ENCODE measurements at regions not wholly inside any gene's neighbourhood (a gene's known extent, or its start where the extent isn't known, plus 50 kb on each side); places are given as distances from the start of the nearest gene placed in this dataset.

DNA sequence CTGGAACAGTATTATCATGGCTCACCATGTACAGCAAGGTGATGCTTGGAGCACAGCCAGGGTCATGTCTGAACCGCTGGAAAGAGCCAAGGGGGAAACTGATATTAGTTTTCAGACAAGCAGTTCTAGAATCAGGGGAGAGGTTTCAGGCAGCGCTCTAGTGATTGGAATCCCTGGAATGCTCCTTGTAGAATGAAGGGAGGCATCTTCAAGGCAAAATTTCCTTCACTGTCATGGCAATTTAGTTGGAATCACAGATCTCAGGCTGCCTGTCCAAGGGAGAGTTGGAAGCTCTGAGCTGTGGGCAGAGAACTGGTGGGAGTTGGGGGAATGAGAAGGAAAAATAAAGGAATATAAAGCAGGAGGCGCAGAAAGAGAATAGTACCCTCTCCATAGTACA lies 737.1 kb downstream of the PTPRU start:
- no peak for DNase-seq

DNA sequence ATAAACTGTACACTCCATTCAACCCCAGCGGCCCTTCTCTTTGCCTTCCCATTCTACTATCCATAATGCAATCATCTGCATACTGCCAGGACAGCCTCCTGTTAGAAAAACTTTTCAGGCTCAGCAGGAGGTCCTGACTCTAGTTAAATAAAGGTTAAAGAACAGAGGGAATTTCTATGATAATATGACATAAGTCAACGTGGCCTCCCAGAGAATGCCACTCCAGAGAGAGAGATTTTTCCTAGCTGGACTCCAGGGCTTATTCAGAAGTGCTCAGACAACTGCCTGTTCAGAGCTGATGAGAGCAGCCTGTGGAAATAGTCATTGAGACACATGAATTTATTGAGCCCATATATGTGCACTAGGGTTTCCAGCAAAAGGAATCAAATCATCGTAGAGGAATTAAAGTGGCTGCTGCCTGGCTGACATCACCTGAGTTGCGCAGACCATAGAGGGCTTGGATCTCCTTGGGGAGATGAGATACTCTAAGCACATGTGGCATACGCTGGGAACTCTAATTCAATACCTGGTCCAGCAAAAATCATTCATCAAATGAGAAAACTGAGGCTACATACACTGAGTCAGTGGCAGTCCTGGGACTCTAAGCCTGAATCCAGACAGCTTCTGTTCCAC lies 736.2 kb downstream of the PTPRU start:
- DNase-seq = no peak

DNA sequence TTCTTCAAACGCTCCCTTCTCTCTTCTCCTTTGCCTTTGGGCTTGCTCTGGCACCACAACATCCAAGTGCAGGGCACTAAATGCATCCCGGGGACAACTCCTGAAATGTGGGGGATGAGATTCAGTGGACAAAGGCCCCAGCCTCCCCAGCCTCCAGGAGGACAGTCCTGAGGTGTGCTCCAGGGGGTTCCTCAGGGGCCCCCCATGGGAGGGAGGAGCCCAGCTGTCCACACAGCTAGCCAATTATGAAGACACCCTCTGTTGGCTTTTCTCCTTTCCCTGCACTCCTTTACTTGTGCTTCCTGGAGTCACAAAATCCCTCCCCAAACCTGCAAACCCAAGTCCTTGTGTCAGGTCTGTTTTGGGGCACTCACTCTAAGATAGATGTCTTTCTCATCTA lies 735.4 kb downstream of the PTPRU start:
- DNase-seq = no peak

- DNase-seq = no peak
Observed at GRCh38 chr1:29970747-29971325, 734.5 kb downstream of the PTPRU start.

- no peak for DNase-seq
Observed at GRCh38 chr1:29969576-29969975, 733.3 kb downstream of the PTPRU start.

DNA sequence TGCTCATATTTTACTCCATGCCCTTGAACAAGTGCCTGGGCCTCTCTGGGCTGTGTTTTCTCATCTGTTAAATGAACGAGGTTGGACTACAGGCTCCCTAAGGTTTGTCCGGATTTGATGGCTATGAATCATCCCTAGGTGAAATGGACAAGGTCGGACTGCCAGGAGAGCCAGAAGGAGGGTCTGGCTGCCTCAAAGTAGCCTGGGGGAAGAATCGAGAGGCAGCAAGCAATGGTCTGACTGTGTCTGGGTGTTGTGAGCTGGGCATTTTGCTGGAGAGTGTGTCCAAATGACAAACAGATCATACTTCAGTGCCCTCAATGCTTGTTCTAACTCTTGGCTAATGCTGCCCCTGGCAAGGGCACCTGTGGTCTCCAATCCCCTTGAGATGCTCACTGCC lies 730.9 kb downstream of the PTPRU start:
- DNase-seq = no peak

GRCh38 chr1:29966526-29967045 lies 730.3 kb downstream of the PTPRU start:
- DNase-seq = no peak

DNA sequence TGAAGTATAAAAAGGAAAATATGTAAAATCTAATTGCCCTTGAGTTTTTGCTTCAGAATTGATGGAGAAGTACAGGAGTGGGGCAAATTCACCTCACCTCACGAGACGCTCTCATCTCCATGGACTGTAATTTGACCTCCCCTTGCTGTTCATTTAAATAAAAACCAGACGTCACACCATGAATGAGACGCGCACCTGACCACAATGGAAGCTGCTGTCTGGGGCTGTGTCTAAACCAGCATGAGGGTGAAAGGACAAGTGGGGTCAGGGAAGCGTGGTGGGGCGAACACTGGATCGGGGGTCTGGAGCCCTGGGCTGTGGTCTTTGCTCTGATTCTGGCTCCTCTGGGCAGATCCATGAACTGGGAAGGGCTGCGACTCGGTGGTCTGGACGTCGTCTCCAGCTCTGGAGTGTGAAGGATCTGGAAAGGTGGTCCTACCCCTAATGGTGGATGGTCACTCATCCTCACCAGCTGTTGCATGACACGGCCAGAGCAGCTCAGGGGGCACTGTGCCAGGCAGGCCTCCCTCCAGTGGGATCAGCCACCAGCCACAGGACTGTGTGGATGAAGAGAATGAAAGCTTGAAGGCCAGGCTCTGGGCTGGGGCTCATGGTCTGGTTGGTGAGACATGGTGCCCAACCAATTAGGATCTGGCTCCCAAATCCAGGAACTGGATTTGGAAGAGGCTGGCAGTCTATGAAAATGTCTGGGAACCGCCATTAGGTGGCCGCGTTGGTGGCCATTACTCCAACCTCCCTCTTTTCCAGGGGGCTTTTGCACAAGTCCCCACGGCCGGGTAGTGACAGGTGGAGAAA lies 728.6 kb downstream of the PTPRU start:
- no peak for DNase-seq

DNA sequence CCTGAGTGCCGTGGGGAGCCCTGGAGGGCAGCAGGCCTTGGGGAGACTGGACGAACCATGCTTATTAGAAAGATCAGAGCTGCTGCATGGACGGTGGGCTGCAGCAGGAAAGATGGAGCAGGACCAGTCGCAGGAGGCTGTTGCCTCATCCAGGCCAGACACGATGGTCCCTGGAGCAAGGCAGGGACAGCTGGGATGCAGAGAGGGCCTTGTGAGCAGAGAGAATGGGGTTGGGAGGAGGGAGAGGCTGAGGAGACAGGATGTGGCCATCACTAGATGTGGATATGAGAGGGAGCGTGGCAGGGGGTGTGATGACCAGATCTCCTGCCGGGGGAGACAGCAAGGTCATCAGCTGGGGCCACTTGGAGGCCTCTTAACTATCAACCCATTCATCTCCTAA lies 727.6 kb downstream of the PTPRU start:
- no peak for DNase-seq

- DNase-seq = no peak
Observed at GRCh38 chr1:29962831-29963247, 726.5 kb downstream of the PTPRU start.

DNA sequence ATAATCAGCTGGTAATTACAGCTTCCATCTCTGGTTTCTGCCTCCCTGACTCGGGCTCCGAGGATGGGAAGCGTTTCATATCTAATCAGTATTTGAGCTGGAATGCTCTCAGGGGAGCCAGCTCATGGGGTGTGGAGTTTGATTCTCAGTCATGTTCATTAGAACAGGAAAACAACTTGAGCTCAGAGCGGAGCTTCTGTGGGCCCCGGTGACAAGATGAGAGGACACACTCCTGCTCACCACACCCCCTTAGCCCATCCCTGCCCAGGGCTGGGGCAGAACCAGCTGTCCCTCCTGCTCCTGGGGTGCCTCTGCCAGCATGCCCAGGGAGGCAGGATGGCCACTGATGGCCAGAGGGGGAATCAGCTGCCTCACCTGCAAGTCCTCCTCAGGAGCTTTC lies 726.0 kb downstream of the PTPRU start:
- no peak for DNase-seq

- no peak for DNase-seq
Observed at GRCh38 chr1:29961293-29962059, 725.2 kb downstream of the PTPRU start.

- DNase-seq = no peak
Observed at GRCh38 chr1:29960876-29961275, 724.6 kb downstream of the PTPRU start.

DNA sequence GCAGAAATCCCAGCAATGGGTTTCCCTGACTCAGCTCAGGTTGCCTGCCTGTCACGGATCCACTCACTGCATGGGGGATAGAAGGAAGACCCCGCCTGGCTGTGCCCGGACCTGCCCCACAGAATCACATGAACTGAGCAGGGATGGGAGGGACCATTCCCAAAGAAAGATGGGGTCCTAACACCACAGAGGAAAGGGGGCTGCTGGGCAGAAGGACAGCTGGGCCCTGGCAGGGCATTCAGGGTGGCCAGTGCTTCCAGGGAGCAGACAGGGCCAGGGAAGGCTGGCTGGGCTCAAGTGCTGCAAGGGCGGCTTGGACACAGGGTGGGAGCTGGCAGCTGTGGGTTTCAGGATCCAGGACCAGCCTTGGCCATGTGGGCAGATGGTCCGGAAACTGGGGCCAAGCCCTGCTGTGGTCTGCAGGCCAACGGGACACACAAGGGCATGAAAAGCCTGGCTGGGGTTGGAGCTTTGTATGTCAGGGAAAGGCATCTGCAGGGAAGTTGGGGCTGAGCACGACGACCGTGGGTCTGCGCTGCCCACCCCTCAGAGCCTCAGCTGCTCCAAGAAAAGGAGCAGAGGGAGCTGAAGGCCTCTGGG lies 723.9 kb downstream of the PTPRU start:
- no peak for DNase-seq

GRCh38 chr1:29959356-29959755 lies 723.0 kb downstream of the PTPRU start:
- DNase-seq = no peak

- no peak for DNase-seq
Observed at GRCh38 chr1:29958271-29958670, 721.9 kb downstream of the PTPRU start.

- no peak for DNase-seq
Observed at GRCh38 chr1:29956349-29957030, 720.2 kb downstream of the PTPRU start.

- DNase-seq = no peak
Observed at GRCh38 chr1:29954591-29954990, 718.3 kb downstream of the PTPRU start.

DNA sequence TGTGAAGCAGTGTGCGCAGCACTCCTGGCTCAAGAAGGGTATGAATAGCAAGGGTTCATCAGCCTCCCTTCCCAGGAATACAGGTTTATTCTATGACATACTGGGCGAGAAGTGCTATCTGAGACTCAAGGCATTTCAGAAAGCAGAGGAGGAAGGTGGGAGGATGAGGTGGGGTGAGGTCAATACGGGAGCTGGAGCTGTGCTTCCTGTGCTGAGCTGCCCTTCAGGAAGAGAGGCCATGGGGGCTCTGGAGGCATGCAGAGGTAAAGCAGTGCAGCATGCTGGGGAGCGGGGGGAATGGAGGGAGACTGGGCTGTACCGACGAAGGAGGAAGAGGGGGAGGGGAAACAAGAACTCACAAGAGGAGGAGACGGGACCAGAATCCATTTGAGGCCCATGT lies 717.6 kb downstream of the PTPRU start:
- no peak for DNase-seq

DNA sequence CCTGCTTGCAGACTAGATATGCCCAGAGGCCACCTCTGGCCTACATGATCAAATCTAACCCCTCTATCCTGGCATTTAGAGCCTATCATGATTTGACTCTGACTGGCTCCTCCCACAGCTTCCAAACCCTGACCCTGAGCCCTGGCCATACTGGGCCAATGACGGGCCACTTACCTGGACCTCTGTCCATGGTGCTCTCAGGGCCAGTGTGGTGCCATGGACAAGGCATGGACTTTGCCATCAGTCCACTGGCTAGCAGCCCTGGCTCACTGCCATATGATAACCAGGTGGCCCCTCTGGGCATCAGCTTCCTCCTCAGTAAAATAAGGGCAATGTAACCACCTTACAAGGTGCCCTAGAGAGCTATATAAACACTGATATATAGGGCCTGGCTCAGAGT lies 713.4 kb downstream of the PTPRU start:
- DNase-seq = no peak

GRCh38 chr1:29948581-29948980 lies 712.3 kb downstream of the PTPRU start:
- DNase-seq = no peak

- DNase-seq = no peak
Observed at GRCh38 chr1:29946057-29946456, 709.7 kb downstream of the PTPRU start.

Measured in bone marrow (tissue), 2 donors.